ENCODE measurements at regions not wholly inside any gene's neighbourhood (a gene's known extent, or its start where the extent isn't known, plus 50 kb on each side); places are given as distances from the start of the nearest gene placed in this dataset.

- Histone ChIP-seq H3K9me3 (ENCODE audit: control insufficient read depth, insufficient read depth, low read depth, low read length) (no peaks in the 10 kb centered on the region), H3K27me3 (ENCODE audit: control insufficient read depth, insufficient read depth, low read length) (no peaks in the 10 kb centered on the region), H3K27ac (ENCODE audit: low read length) (no peak overlapping the region), H3K4me1 (ENCODE audit: control insufficient read depth, insufficient read depth, low read length) (no peaks in the 10 kb centered on the region), H3K4me3 (ENCODE audit: low read depth in 2 of 2, low read length in 2 of 2) (no peak overlapping the region), H3K36me3 (ENCODE audit: control insufficient read depth, insufficient read depth, low read length) (no peaks in the 10 kb centered on the region)
- in situ Hi-C loops (cut with HindIII; ENCODE audit: low pct_unique_long_range_greater_than_20kb, low sequenced_read_pairs) (no loop called here), intact Hi-C loops (cut with micrococcal nuclease; ENCODE audit: unreplicated experiment) (no loop called here)
- CTCF ChIA-PET: no interaction called here
- POLR2A ChIA-PET: no interaction called here
- no peak for ATAC-seq
- TF ChIP-seq SIN3A (IDR thresholded peaks at IDR 0.05; ENCODE audit: borderline replicate concordance, insufficient read depth, low read depth, low read length) (no peak), CTCF (IDR thresholded peaks at IDR 0.05) (no peak), TCF7L2 (IDR thresholded peaks at IDR 0.05; ENCODE audit: low read depth, low read length) (no peak), POLR2AphosphoS5 (IDR thresholded peaks at IDR 0.05; ENCODE audit: low read depth, low read length) (no peak)
- TF ChIP-seq, protein P1, sequence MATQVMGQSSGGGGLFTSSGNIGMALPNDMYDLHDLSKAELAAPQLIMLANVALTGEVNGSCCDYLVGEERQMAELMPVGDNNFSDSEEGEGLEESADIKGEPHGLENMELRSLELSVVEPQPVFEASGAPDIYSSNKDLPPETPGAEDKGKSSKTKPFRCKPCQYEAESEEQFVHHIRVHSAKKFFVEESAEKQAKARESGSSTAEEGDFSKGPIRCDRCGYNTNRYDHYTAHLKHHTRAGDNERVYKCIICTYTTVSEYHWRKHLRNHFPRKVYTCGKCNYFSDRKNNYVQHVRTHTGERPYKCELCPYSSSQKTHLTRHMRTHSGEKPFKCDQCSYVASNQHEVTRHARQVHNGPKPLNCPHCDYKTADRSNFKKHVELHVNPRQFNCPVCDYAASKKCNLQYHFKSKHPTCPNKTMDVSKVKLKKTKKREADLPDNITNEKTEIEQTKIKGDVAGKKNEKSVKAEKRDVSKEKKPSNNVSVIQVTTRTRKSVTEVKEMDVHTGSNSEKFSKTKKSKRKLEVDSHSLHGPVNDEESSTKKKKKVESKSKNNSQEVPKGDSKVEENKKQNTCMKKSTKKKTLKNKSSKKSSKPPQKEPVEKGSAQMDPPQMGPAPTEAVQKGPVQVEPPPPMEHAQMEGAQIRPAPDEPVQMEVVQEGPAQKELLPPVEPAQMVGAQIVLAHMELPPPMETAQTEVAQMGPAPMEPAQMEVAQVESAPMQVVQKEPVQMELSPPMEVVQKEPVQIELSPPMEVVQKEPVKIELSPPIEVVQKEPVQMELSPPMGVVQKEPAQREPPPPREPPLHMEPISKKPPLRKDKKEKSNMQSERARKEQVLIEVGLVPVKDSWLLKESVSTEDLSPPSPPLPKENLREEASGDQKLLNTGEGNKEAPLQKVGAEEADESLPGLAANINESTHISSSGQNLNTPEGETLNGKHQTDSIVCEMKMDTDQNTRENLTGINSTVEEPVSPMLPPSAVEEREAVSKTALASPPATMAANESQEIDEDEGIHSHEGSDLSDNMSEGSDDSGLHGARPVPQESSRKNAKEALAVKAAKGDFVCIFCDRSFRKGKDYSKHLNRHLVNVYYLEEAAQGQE (IDR thresholded peaks at IDR 0.05; ENCODE audit: insufficient read depth in 1 of 2, low read depth in 2 of 2, low read length in 1 of 2): no peak
- BruUV-seq (replicated peaks): no TSS peak
- DNase-seq (ENCODE audit: low read depth, low spot score): no peak
These were observed 691.5 kb downstream of the CENPC start for GRCh38 chr4:66853845-66854244.

GRCh38 chr4:66852843-66853242 is 692.5 kb downstream of the CENPC start:
- H3K27me3 ChIP-seq (ENCODE audit: control insufficient read depth, insufficient read depth, low read length): no peaks in the 10 kb centered on the region
- TF ChIP-seq SIN3A (IDR thresholded peaks at IDR 0.05; ENCODE audit: borderline replicate concordance, insufficient read depth, low read depth, low read length) (no peak), TCF7L2 (IDR thresholded peaks at IDR 0.05; ENCODE audit: low read depth, low read length) (no peak), POLR2AphosphoS5 (IDR thresholded peaks at IDR 0.05; ENCODE audit: low read depth, low read length) (no peak), CTCF (IDR thresholded peaks at IDR 0.05) (no peak)
- TF ChIP-seq, protein P1 (IDR thresholded peaks at IDR 0.05; ENCODE audit: insufficient read depth in 1 of 2, low read depth in 2 of 2, low read length in 1 of 2): no peak
- ATAC-seq (no peak), DNase-seq (ENCODE audit: low read depth, low spot score) (no peak)
- H3K4me3 ChIP-seq (ENCODE audit: low read depth in 2 of 2, low read length in 2 of 2): no peak overlapping the region
- H3K9me3 ChIP-seq (ENCODE audit: control insufficient read depth, insufficient read depth, low read depth, low read length): no peaks in the 10 kb centered on the region
- ChIA-PET CTCF (no interaction called here), POLR2A (no interaction called here)
- no TSS peak for BruUV-seq (replicated peaks)
- in situ Hi-C loops (cut with HindIII; ENCODE audit: low pct_unique_long_range_greater_than_20kb, low sequenced_read_pairs) (no loop called here), intact Hi-C loops (cut with micrococcal nuclease; ENCODE audit: unreplicated experiment) (no loop called here)
- H3K27ac ChIP-seq (ENCODE audit: low read length): no peak overlapping the region
- no peaks in the 10 kb centered on the region for H3K4me1 ChIP-seq (ENCODE audit: control insufficient read depth, insufficient read depth, low read length)
- no peaks in the 10 kb centered on the region for H3K36me3 ChIP-seq (ENCODE audit: control insufficient read depth, insufficient read depth, low read length)

Data from Panc1 (cell line).